ENCODE measurements at regions not wholly inside any gene's neighbourhood (a gene's known extent, or its start where the extent isn't known, plus 50 kb on each side); places are given as distances from the start of the nearest gene placed in this dataset.

DNA sequence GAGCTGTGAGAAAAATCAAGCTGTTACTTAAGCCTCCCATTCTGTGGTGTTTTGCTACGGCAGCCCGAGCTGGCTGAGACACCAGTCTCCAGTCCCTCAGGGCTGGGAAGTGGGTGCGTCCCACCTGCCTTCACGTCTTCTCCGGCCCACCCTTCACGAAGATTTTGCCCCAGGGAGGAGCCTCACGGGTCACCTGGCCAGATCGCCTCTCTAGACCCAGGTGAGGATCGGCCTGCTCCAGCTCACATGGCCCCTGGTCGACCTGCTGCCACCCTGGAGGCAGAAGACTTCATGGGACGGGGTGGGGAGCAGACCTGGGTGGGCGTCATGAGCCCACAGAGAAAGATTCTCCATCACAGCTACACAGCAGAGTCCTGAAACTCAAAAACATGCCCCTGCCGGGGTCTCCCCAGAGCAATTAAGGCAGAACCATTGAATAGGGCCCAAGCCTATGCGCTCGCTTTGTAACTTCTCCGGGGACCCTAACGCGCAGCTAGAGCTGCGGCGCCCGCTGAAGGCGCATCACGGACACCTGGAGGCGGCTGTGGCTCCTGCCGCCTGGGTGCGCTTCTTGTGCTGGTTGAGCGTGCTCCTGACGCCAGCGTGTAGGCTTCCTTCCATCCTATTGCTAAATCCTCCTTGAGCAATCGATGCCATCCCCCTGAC, 92.6 kb upstream of the ALDH1A3 start:
- TF ChIP-seq, protein P1, sequence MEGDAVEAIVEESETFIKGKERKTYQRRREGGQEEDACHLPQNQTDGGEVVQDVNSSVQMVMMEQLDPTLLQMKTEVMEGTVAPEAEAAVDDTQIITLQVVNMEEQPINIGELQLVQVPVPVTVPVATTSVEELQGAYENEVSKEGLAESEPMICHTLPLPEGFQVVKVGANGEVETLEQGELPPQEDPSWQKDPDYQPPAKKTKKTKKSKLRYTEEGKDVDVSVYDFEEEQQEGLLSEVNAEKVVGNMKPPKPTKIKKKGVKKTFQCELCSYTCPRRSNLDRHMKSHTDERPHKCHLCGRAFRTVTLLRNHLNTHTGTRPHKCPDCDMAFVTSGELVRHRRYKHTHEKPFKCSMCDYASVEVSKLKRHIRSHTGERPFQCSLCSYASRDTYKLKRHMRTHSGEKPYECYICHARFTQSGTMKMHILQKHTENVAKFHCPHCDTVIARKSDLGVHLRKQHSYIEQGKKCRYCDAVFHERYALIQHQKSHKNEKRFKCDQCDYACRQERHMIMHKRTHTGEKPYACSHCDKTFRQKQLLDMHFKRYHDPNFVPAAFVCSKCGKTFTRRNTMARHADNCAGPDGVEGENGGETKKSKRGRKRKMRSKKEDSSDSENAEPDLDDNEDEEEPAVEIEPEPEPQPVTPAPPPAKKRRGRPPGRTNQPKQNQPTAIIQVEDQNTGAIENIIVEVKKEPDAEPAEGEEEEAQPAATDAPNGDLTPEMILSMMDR (IDR thresholded peaks at IDR 0.05) = no peak
- H3K9me3 ChIP-seq = no peaks in the 10 kb centered on the region
- H3K27ac ChIP-seq = no peak overlapping the region
- H3K4me1 ChIP-seq (ENCODE audit: control insufficient read depth in 1 of 2, insufficient read depth in 1 of 2, low read depth in 1 of 2, low read length in 1 of 2) = peaks cover 6 to 18% of the 10 kb centered on the region in 2 experiments
- no peak overlapping the region for H3K4me3 ChIP-seq (ENCODE audit: low read depth in 1 of 2, low read length in 1 of 2)
- H3K36me3 ChIP-seq = no peaks in the 10 kb centered on the region
- peaks cover 15% of the 10 kb centered on the region for H3K27me3 ChIP-seq

DNA sequence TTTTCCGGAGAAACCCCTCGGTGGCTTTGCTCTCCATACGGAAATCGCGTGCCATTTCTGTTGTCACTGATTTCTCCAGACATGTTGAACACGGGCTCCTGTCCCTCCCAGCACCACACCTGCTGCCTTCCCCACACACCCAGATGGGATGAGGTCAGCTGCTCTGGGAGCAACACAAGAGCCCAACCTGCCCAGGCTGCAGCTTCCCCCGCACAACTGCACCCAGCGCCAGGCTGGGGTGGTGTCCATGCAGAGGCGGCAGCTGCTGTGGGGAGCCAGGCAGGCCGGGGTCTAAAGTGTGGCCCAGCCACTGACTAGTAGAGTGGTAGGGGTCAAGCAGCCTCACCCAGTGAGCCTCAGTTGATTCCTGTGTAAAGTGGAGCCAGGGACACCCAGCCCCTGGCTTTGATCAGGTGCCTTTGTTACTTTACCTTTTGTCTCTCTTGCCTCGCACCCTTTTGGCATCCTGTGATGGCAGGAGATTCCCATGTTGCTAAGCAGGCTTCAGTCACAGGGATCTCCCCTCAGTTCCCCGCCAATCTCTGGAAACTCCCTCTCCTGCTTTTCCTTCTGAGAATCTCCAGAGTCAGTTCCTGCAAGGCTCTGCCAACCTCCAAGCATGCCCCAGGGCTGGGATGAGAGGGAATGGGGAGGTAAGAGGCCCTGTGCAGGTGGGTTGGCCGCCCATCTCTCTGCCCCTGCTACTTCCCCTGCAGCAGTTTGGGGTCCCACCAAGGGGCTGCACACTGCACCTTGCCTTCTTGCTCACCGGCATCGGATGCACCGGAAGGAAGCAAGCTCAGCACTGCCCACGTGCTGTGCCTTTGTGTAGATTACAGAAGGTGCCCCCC, 91.8 kb upstream of the ALDH1A3 start:
- Histone ChIP-seq H3K4me3 (ENCODE audit: low read depth in 1 of 2, low read length in 1 of 2) (no peak overlapping the region), H3K27ac (no peak overlapping the region), H3K4me1 (ENCODE audit: control insufficient read depth in 1 of 2, insufficient read depth in 1 of 2, low read depth in 1 of 2, low read length in 1 of 2) (peaks cover 6 to 18% of the 10 kb centered on the region in 2 experiments), H3K9me3 (no peaks in the 10 kb centered on the region), H3K27me3 (peaks cover 15% of the 10 kb centered on the region), H3K36me3 (no peaks in the 10 kb centered on the region)
- TF ChIP-seq, protein P1 (IDR thresholded peaks at IDR 0.05) = no peak

DNA sequence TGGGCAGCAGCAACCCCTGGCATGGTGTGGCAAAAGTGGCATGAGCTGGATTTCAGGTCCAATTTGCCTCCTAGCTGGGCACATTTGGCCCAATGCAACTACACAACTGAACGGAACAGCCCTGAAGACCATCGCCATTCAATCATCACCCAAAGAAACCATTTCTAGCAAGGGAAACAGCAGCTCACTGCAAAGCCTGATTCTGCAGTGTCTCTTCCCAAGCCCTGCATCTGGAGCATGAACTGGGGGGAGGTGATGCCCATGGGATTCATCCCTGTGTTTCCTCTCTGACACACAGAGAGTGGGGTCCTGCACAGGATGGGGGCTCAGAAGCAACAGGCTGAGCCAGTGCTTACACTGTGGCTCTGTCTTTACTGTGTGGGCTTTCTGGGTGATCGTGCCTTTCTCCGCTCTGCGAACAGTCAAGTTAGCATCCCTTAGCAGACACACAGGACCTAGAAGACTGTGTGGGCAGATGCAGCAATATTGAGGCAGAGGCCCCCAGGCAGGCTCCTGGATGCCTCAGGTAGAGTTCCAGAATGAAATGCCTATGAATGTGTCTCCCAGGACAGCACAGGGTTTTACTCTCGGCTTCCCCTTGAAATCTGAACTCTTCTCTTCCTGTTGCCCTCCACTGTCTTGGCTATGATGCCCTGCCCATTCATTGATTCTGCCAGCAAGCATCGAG, 91.1 kb upstream of the ALDH1A3 start:
- H3K27me3 ChIP-seq = peaks cover 15% of the 10 kb centered on the region
- H3K36me3 ChIP-seq = no peaks in the 10 kb centered on the region
- no peak overlapping the region for H3K4me3 ChIP-seq (ENCODE audit: low read depth in 1 of 2, low read length in 1 of 2)
- TF ChIP-seq, protein P1 (IDR thresholded peaks at IDR 0.05) = no peak
- no peaks in the 10 kb centered on the region for H3K9me3 ChIP-seq
- H3K4me1 ChIP-seq (ENCODE audit: control insufficient read depth in 1 of 2, insufficient read depth in 1 of 2, low read depth in 1 of 2, low read length in 1 of 2) = peaks cover 6 to 18% of the 10 kb centered on the region in 2 experiments
- no peak overlapping the region for H3K27ac ChIP-seq

DNA sequence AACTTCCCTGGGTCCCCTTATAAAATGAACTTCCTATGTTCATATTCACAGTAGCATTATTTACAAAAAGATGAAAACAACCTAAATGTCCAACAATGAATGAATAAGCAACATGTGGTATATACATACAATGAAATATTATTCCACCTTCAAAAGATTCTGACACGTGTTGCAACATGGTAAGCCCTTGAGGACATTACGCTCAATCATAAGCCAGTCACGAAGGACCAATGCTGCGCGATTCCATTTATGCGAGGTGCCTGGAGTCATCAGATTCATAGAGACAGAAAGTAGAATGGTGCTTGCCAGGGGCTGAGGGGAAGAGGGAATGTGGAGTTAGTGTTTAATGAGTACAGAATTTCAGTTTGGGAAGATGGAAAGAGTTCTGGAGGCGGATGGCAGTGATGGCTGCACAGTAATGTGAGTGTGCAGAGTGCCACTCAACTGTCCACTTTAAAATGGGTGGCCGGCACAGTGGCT, 88.8 kb upstream of the ALDH1A3 start:
- Histone ChIP-seq H3K27ac (no peak overlapping the region), H3K4me3 (ENCODE audit: low read depth in 1 of 2, low read length in 1 of 2) (no peak overlapping the region), H3K36me3 (no peaks in the 10 kb centered on the region), H3K9me3 (no peaks in the 10 kb centered on the region), H3K4me1 (ENCODE audit: control insufficient read depth in 1 of 2, insufficient read depth in 1 of 2, low read depth in 1 of 2, low read length in 1 of 2) (peaks cover 6 to 18% of the 10 kb centered on the region in 2 experiments), H3K27me3 (peaks cover 19% of the 10 kb centered on the region)
- TF ChIP-seq, protein P1 (IDR thresholded peaks at IDR 0.05) = no peak

DNA sequence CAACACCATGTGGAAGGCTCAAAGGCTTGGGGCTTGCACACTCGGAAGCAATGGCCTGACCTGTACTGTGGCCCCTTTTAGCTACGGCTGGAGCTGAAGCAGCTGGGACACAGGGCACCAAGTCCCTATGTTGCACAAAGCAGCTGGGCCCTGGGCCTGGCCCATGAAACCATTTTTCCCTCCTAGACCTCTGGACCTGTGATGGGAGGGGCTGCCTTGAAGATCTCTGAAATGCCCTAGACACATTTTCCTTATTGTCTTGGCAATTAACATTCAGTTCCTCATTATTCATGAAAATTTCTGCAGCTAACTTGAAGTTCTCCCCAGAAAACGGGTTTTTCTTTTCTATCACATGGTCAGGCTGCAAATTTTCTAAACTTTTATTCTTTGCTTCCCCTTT, 85.6 kb upstream of the ALDH1A3 start:
- no peaks in the 10 kb centered on the region for H3K9me3 ChIP-seq
- H3K4me3 ChIP-seq (ENCODE audit: low read depth in 1 of 2, low read length in 1 of 2) = no peak overlapping the region
- peaks cover 32% of the 10 kb centered on the region for H3K27me3 ChIP-seq
- H3K36me3 ChIP-seq = no peaks in the 10 kb centered on the region
- H3K27ac ChIP-seq = no peak overlapping the region
- TF ChIP-seq, protein P1 (IDR thresholded peaks at IDR 0.05) = no peak
- H3K4me1 ChIP-seq (ENCODE audit: control insufficient read depth in 1 of 2, insufficient read depth in 1 of 2, low read depth in 1 of 2, low read length in 1 of 2) = peaks cover 6 to 18% of the 10 kb centered on the region in 2 experiments

Measured in neutrophil (primary cell).